ENCODE measurements at regions not wholly inside any gene's neighbourhood (a gene's known extent, or its start where the extent isn't known, plus 50 kb on each side); places are given as distances from the start of the nearest gene placed in this dataset.
"Not testable (repeated sequence)": the region's sequence is repeated elsewhere in the genome, so short reads cannot be mapped to it uniquely, and the experiment has no call there.

DNA sequence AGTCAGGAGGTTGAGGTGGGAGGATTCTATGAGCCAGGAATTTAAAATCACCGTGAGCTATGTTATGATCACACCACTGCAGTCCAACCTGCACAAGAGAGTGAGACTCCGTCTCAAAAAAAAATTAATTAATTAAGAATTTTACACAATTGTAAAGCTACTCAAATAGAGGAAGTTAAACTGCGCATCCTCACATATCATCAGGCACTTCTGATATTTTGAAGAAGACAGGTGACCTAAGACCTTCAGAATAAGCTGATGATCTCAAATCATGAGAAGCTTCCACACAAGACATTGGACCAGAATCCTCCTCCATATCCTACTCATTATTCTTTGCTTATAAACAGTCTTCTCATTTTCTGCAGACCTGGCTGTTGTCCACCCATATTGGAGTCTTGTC lies 800.9 kb downstream of the TMEM121 start:
- DNase-seq (ENCODE audit: low read depth): no peak

DNA sequence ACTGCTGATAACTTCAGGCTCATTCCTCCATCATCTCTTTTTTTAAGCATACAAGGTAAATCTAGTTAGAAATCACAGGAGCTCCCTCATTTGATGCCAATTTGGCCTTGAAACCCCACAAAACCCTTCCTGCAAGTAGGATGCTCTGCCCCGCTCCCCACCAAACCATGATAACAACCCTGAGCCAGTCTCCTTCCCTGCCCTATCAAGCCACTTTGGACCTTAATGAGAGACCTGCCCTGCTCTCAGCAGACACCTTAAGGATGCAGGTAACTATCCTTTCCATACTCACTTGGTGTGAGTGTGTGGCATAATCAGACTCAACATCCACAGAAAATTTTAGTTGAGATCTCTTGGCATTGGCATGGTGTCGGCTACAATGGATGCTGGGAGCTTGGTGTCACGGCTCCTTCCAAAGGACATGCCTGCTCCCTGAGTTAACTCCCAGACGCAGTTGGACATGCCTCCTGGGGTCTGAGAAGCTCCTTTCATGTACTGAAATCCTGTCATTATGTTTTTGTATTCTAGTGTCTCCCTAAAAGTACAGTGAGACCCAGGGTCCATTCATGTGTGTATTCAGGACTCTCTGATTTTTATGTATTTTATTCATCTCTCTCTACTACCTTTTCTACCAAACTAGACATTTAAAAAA lies 801.4 kb downstream of the TMEM121 start:
- DNase-seq (ENCODE audit: low read depth): not testable (repeated sequence)

DNA sequence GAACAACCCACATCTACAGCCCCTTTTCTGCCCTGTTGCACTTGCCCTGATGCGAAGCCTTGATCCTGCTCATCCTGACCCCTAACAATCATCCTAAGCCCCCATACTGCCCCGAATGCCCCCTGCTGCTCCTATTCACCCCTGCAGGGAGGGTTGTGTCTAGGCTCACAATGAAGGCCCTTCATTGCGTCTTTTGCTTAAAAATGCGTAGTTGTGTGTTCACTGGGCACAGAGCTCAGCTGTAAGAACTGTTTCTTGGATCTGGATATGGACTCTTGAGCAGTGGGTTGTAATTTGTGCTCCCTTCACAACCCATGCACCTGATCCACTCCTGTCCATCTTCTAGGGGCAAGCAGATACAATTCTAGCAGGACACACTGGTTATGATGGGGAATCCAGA lies 802.9 kb downstream of the TMEM121 start:
- not testable (repeated sequence) for DNase-seq (ENCODE audit: low read depth)

DNA sequence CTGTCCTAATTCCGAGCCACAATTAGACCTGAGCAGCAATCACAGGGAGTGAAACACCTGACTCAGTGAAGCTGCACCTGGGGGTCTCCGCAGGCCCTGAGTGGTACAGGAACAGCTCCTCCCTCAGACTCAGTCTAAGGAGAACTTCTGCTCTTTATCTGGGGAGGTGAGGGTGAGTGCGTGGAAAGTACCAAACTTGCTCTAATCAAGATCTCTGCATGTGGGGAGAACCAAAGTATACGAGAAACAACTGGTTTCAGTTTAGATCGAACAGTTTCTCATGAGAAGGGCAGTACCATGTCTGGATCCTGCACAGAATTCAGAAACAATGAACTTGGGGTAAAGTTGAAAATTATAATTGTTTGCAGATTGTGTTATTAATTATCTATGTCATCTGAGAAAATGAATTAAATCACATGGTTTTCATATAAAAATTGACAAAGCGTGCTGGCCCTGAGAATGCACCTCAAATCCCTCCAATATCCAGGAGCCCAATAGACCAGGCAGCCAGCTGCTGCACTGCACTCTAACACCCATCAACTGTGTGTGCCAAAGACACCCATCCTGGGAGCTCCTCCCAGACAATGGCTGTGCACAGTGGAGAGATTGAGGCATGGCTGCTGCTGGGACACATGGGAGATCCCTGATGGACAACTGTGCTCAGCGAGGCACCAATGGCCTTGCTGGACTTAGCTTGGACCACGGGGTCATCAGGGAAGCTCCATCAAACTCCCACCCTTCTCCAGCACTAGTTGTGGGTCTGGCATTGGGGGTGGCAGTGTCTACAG lies 803.8 kb downstream of the TMEM121 start:
- not testable (repeated sequence) for DNase-seq (ENCODE audit: low read depth)

DNA sequence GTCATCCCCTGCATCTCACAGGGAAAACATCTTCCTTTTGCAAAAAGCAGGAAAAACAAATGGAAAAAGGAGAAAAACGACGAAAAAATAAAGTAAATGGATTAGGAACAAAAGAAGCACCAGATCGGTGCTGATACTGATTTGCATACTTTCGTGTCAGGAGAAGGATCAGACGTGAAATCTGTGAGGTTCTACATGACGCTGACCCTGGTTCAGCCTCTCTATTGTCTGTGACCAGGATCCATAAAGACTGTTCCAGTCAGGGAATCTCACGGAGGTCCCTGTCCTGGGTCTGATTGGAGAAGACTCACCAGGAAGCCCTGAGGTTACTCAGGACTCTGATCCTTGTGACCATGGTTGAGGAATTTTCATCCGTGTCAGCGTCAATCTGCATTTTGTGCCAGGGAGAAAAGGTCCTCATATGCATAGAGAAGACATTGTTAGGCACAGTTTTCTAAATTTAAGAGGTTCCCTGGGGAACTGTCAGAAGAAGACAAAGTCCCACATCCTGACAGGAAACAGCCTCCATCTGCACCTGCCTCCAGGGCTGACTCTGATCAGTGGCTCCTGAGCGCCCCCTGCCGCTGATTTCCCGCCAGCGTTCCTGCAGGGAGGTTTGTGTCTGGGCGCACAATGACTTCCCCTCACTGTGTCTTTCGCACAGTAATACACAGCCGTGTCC lies 808.2 kb downstream of the TMEM121 start:
- DNase-seq (ENCODE audit: low read depth): not testable (repeated sequence)

DNA sequence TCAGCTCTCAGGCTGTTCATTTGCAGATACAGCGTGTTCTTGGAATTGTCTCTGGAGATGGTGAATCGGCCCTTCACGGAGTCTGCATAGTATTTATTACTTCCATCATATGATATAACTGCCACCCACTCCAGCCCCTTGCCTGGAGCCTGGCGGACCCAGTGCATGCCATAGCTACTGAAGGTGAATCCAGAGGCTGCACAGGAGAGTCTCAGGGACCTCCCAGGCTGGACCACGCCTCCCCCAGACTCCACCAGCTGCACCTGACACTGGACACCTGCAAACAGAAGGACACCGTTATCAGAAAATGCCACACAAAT lies 808.7 kb downstream of the TMEM121 start:
- DNase-seq (ENCODE audit: low read depth): not testable (repeated sequence)

DNA sequence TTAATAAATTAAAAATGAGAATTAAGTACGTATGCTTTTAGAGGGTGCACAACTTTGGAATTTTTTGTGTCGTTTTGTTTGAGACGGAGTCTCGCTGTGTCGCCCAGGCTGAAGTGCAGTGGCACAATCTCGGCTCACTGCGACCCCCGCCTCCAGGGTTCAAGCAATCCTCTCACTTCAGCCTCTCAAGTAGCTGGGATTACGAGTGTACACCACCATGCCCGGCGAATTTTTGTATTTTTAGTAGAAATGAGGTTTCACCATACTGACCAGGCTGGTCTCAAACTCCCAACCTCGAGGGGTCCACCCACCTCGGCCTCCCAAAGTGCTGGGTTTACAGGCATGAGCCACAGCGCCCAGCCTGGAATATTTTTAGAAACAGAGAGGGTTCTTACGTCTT lies 812.4 kb downstream of the TMEM121 start:
- DNase-seq (ENCODE audit: low read depth): not testable (repeated sequence)

DNA sequence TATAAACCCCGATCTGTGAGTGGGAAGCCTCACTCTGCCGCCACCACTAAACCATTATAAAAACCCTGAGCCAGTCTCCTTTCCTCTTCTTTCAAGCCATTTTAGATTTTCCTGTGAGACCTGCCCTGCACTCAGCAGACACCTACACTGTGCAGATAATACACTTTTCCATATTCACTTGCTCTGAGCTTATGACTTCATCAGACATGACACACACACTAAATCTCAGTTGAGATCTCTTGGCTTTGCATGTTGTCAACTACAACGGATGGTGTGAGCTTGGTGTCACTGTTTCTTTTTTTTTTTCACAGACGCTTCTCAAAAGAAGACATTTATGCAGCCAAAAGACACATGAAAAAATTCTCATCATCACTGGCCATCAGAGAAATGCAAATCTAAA lies 814.3 kb downstream of the TMEM121 start:
- DNase-seq (ENCODE audit: low read depth): not testable (repeated sequence)

DNA sequence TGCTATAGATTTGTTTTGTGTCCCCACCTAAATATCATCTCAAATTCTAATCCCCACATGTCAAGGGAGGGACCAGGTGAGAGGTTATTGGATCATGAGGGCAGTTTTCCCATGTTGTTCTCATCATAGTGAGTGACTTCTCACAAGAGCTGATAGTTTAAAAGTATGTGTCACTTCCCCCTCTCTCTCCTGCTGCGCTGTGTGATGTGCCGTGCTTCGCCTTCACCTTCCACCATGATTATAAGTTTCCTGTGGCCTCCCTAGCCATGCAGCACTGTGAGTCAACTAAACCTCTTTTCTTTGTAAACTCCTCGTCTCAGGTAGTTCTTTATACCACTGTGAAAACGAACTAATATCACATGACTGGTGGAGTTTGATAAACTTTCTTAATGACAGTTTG lies 814.8 kb downstream of the TMEM121 start:
- not testable (repeated sequence) for DNase-seq (ENCODE audit: low read depth)

DNA sequence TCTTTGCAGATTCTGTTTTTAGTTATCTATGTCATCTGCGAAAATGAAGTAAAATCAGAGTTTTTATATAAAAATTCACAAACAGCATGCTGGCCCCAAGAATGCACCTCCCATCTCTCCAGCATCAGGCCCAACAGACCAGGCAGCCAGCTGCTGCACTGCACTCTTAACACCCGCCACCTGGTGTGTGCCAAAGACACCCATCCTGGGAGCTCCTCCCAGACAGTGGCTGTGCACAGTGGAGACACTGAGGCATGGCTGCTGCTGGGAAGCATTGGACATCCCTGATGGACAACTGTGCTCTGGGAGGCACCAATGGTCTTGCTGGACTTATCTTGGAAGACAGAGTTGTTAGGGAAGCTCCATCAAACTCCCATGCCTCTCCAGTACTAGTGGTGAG lies 817.2 kb downstream of the TMEM121 start:
- no peak for DNase-seq (ENCODE audit: low read depth)

DNA sequence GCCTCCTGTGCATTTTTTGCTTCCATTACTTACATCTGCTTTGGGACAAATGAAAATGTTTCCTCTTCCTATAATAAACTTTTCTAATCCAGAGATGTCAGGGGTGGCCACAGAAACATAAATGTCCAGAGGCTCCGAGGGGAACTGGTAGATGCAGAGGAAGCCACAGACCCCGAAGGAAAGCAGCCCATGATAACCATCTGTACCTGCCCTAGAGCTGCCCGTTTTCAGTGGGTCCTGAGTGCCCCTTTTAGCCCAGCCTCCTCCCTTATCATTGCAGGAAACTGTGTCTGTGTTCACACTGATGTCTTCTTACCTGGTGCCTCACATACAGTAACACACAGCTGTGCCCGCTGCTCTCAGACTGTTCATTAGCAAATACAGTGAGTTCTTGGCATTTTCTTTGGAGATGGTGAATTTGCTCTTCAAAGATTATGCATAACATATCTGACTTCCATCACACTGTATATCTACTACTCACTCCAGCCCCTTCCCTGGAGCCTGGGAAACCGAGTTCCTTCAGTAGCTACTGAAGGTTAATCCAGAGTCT lies 817.8 kb downstream of the TMEM121 start:
- DNase-seq (ENCODE audit: low read depth): not testable (repeated sequence)

DNA sequence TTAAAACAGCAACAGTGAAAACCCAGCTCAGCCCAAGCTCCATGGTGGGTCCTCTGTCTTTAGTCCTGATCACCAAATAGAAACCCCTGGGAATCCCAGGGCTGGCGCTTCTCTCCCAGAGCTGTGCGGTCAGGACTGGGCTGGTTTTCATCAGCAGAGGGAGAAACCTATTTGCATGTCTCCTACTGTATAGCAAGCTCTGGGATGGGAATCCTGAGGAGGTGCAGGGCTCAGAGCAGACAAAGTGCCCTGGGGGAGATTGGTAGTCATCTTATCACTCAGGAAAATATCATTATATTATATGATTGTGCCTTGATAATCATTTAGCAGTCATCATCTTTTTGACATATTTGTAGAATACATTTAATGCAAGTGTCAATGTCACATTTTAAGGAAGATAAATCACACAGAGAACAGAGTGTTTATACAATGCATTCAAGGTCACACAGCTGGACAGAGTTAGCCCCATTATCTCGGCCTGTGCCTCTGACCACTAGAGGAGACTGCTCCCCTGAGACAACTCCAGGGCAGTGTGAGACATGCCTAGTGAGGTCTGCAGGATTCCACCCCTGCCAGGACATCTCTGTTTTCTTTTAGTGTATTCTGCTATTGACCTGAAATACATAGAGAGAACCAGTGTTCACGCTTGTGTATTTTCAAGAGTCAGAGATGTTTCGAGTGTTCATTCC lies 818.6 kb downstream of the TMEM121 start:
- not testable (repeated sequence) for DNase-seq (ENCODE audit: low read depth)

DNA sequence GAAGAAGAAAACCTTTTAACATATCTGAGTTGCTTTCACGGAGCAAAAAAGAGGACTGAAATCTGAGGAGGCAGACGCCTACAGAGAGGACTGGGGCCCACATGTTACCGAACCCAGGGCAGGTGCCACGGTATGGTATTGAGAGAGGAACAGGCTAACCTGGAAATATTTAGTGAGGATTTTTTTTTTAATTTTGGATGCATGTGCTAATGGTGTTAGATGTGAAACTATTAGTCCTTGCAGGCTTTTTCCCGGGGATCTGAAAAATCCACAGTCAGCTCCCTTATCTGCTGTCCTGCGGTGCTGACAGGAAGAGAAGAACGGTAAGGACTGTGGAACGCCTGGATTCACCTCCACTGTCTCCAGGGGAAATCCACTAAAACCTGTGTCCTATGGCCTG lies 819.7 kb downstream of the TMEM121 start:
- no peak for DNase-seq (ENCODE audit: low read depth)

DNA sequence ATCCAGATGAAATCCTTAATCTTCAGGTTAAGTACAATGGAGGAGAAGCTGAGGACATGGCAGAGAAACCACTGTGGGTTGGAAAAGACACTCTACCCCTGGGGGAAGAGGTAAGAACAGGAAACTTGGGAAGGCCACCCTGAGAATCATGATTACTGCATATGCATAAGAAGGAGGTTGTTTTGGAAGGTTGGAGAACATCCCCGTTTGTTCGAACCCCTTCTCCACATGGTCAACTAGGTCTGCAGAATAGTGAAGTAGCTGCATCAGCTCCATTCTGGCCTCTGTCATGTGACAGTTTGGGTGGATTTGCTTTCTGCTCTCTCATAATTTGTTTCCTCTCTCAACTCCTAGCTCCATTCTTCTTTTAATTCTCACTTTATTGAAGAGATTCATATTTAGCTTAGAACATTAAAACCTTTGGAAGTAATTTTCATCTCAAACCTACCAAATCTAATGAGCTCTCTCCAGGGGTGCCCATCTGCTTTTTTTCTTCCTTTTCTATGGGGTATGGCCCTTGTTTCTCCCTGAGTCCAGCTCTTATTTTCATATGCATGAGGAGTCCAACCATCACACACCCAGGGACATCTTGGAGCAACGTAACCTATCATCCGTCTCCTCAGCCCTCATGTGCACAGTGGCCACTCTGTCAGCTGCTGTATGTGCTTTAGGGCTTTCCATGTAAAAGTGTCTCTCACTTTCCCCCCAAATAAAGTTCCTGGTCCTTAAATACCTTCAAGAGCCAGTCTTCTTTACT lies 820.3 kb downstream of the TMEM121 start:
- DNase-seq (ENCODE audit: low read depth): no peak

DNA sequence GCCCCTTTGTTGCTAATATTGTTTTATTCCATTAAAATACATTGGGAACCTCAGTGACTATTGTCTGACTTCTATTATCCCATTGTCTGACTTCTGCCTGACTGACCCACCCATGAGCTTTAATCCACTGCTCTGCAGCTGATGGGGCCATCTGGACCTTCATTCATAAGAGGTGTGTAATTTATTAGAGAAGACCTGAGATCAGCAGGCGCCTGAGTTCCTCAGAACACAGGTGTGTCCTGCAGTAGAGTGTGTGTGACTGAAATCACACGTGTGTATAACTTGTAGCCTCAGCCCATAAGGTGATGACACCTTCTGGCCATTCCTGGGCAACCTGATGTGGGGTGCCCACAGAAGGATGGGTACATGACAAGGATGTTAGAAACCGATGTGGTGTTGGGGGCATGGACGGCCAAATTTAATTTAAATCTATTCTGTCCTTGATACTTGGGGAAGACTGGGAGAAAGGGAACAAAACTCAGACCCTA lies 821.0 kb downstream of the TMEM121 start:
- DNase-seq (ENCODE audit: low read depth): no peak

DNA sequence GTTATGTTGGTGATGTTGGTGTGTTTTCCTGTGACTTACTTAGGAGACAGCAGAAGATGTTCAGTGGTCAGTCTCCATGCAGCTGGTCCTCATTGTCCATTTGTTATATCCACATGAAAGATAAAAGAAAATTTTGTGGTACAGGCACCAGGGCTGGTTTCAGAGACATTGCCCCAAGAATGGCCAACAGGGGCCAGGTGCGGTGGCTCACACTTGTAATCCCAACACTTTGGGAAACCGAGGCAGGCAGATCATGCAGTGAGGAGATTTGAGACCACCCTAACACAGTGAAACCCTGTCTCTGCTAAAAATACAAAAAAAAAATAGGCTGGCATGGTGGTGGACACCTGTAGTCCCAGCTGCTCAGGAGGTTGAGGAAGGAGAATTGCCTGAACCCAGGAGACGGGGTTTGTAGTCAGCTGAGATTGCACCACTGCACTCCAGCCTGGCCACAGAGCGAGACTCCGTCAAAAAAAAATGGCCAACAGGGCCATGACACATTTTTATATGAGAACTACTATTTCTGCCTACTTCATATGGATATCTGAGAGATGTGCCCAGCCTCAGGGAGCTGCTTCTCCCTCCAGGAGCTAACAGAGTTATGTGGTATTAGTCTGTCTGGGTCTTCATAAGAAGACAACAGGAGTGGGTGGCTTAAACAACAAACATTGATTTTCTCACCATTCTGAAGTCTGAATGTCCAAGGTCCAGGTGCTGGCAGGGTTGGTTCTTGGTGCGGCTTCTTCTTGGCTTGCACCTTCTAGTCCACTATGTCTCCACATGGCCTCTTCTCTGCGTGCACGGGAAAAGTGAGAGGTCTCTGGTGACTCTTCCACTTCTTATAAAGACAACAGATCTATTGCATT lies 821.7 kb downstream of the TMEM121 start:
- no peak for DNase-seq (ENCODE audit: low read depth)

DNA sequence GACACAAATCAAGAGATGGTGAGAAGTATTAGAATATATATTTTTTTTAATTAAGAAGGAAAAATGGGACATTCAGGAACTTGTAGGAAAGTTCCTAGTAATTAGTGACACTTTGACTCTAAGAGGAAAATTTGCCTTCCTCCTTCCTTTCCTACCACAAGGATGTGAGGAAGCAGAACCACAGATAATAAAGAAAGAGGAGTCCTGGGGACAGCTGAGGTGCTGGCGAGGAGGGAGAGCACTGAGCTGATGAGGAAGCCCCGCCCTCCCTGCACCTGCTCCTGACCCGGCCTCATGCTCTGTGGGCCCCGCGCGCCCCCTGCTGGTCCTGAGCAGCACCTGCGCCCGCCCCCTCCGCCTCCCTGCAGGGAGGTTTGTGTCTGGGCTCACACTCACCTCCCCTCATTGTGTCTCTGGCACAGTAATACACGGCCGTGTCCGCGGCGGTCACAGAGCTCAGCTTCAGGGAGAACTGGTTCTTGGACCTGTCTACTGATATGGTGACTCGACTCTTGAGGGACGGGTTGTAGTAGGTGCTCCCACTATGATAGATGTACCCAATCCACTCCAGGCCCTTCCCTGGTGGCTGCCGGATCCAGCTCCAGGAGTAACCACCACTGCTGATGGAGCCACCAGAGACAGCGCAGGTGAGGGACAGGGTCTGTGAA lies 822.6 kb downstream of the TMEM121 start:
- peak; percentile 51 for DNase-seq (ENCODE audit: low read depth)

DNA sequence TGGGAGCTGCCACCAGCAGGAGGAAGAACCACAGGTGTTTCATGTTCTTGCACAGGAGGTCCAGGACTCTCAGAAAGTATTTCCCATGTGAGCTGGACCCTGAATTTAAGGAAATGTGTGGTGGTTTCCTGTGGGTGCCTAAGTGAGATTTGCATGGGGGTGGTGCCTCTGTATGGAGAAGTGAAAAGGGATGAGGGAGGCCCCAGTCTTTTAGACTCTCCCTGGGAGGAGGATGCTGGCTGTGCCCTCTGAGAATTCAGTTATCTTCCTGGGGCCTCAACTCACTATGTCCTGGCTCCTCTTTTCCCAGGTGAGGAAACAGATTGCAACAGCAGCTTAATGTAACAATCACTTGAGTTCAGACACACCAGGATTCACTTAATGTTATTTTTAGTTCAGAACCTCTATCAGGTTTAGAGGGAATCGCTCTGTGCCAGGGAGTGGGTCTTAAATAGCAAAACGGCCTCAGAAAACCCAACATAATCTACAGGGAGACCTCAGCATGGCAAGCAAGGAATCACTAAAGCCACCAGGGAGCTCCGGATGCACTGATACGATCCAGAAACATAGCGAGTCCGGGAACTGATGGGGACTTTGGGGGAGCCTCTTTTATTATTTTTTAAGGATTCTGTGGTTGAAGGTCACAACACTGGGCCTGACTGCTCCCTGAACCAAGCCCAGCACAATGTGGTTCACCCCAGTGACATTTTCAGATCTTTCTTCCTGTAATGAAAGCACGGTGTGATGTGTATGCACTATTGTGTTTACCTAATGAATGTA lies 823.5 kb downstream of the TMEM121 start:
- not testable (repeated sequence) for DNase-seq (ENCODE audit: low read depth)
